ENCODE measurements at regions not wholly inside any gene's neighbourhood (a gene's known extent, or its start where the extent isn't known, plus 50 kb on each side); places are given as distances from the start of the nearest gene placed in this dataset.

GRCh38 chr21:14869984-14870852 lies 194.6 kb downstream of the NRIP1 start:
- no peak for DNase-seq

- no peak for DNase-seq
Observed at GRCh38 chr21:14866859-14867765, 197.7 kb downstream of the NRIP1 start.

- DNase-seq: peak; percentile 64
Observed at GRCh38 chr21:14864211-14865021, 200.4 kb downstream of the NRIP1 start.

GRCh38 chr21:14863745-14864210 lies 201.0 kb downstream of the NRIP1 start:
- no peak for DNase-seq

- peak; percentile 5 for DNase-seq
Observed at GRCh38 chr21:14862794-14863720, 201.7 kb downstream of the NRIP1 start.

- DNase-seq: no peak
Observed at GRCh38 chr21:14858311-14858710, 206.5 kb downstream of the NRIP1 start.

- no peak for DNase-seq
Observed at GRCh38 chr21:14857529-14857928, 207.3 kb downstream of the NRIP1 start.

GRCh38 chr21:14850394-14850793 lies 214.4 kb downstream of the NRIP1 start:
- no peak for DNase-seq

GRCh38 chr21:14846621-14847020 lies 218.2 kb downstream of the NRIP1 start:
- no peak for DNase-seq

GRCh38 chr21:14844001-14844400 lies 220.8 kb downstream of the NRIP1 start:
- no peak for DNase-seq

GRCh38 chr21:14842601-14843000 lies 222.2 kb downstream of the NRIP1 start:
- no peak for DNase-seq

GRCh38 chr21:14841511-14842472 lies 223.0 kb downstream of the NRIP1 start:
- no peak for DNase-seq

- DNase-seq: no peak
Observed at GRCh38 chr21:14838400-14838799, 226.4 kb downstream of the NRIP1 start.

GRCh38 chr21:14836950-14837349 lies 227.8 kb downstream of the NRIP1 start:
- DNase-seq: no peak

GRCh38 chr21:14833666-14834351 lies 231.0 kb downstream of the NRIP1 start:
- no peak for DNase-seq

- DNase-seq: no peak
Observed at GRCh38 chr21:14833241-14833640, 231.6 kb downstream of the NRIP1 start.

GRCh38 chr21:14830307-14830706 lies 234.5 kb downstream of the NRIP1 start:
- no peak for DNase-seq

- no peak for DNase-seq
Observed at GRCh38 chr21:14829685-14830084, 235.1 kb downstream of the NRIP1 start.

- DNase-seq: no peak
Observed at GRCh38 chr21:14827468-14827867, 237.3 kb downstream of the NRIP1 start.

- no peak for DNase-seq
Observed at GRCh38 chr21:14826630-14827029, 238.2 kb downstream of the NRIP1 start.

All from COR-L47 (cell line).